Raji (cell line): ENCODE measurements at regions not wholly inside any gene's neighbourhood (a gene's known extent, or its start where the extent isn't known, plus 50 kb on each side); places are given as distances from the start of the nearest gene placed in this dataset.

Source experiments
- POLR2A ChIP-seq: IDR thresholded peaks from 2 replicates; pipeline ENCODE4 v1.6.1; 2011; ENCODE audit warnings: low read depth, low read length, control low read depth; ENCODE audit not compliant: insufficient read depth

GRCh38 chr5:8930021-8930420 is 615.9 kb downstream of the SEMA5A start:
- TF ChIP-seq POLR2A: no peak

- TF ChIP-seq POLR2A: no peak
Measured at GRCh38 chr5:8934455-8934854, 611.4 kb downstream of the SEMA5A start.

GRCh38 chr5:8940934-8941333 is 604.9 kb downstream of the SEMA5A start:
- no peak for TF ChIP-seq POLR2A

GRCh38 chr5:8943301-8943700 is 602.6 kb downstream of the SEMA5A start:
- TF ChIP-seq POLR2A: no peak

GRCh38 chr5:8944005-8944404 is 601.9 kb downstream of the SEMA5A start:
- no peak for TF ChIP-seq POLR2A

- no peak for TF ChIP-seq POLR2A
Measured at GRCh38 chr5:8945972-8946371, 599.9 kb downstream of the SEMA5A start.

- no peak for TF ChIP-seq POLR2A
Measured at GRCh38 chr5:8949908-8950307, 596.0 kb downstream of the SEMA5A start.

GRCh38 chr5:8952147-8952546 is 593.7 kb downstream of the SEMA5A start:
- no peak for TF ChIP-seq POLR2A

- no peak for TF ChIP-seq POLR2A
Measured at GRCh38 chr5:8953016-8953415, 592.9 kb downstream of the SEMA5A start.

- no peak for TF ChIP-seq POLR2A
Measured at GRCh38 chr5:8953911-8954438, 591.9 kb downstream of the SEMA5A start.

GRCh38 chr5:8954801-8955200 is 591.1 kb downstream of the SEMA5A start:
- no peak for TF ChIP-seq POLR2A

GRCh38 chr5:8956659-8957058 is 589.2 kb downstream of the SEMA5A start:
- no peak for TF ChIP-seq POLR2A

- TF ChIP-seq POLR2A: no peak
Measured at GRCh38 chr5:8958602-8959001, 587.3 kb downstream of the SEMA5A start.

GRCh38 chr5:8961219-8961618 is 584.7 kb downstream of the SEMA5A start:
- no peak for TF ChIP-seq POLR2A

- TF ChIP-seq POLR2A: no peak
Measured at GRCh38 chr5:8961956-8962355, 583.9 kb downstream of the SEMA5A start.

- TF ChIP-seq POLR2A: no peak
Measured at GRCh38 chr5:8981016-8981415, 564.9 kb downstream of the SEMA5A start.

- no peak for TF ChIP-seq POLR2A
Measured at GRCh38 chr5:8981496-8981895, 564.4 kb downstream of the SEMA5A start.
